ENCODE measurements at regions not wholly inside any gene's neighbourhood (a gene's known extent, or its start where the extent isn't known, plus 50 kb on each side); places are given as distances from the start of the nearest gene placed in this dataset.

- TF ChIP-seq POLR2A (IDR thresholded peaks at IDR 0.05; ENCODE audit: low read depth) (no peak), CTCF (IDR thresholded peaks at IDR 0.05) (no peak)
Observed at GRCh38 chr1:10940451-10940804, 72.0 kb upstream of the TARDBP start.

Data from esophagus muscularis mucosa (tissue), 3 donors.